GM20000 (cell line): ENCODE measurements at regions not wholly inside any gene's neighbourhood (a gene's known extent, or its start where the extent isn't known, plus 50 kb on each side); places are given as distances from the start of the nearest gene placed in this dataset.

Source experiments
- DNase-seq: peaks from one replicate; pipeline ENCODE4 v3.0.0; 2012; ENCODE audit warnings: low spot score
- TF ChIP-seq, protein P1 (sequence below): IDR thresholded peaks from 2 replicates; pipeline ENCODE4 v1.5.1; 2012; ENCODE audit warnings: mild to moderate bottlenecking, control low read depth; ENCODE audit errors: extremely low read depth, missing control alignments

DNA sequence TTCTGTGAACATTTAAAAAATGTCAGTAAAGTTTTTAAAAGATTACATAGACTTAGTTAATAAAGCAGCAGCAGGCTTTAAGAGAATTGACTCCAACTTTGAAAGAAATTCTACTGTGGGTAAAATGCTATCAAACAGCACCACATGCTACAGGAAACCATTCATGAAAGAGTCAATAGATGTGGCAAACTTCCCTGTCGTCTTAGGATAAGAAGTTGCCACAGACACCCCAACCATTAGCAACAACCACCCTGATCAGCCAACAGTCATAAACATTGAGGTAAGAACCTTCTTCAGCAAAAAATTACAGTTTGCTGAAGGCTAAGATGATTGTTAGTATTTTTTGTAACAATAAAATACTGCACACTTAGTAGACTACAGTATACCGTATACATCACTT, 278.2 kb downstream of the CSNK1G3 start:
- no peak for DNase-seq
- TF ChIP-seq, protein P1, sequence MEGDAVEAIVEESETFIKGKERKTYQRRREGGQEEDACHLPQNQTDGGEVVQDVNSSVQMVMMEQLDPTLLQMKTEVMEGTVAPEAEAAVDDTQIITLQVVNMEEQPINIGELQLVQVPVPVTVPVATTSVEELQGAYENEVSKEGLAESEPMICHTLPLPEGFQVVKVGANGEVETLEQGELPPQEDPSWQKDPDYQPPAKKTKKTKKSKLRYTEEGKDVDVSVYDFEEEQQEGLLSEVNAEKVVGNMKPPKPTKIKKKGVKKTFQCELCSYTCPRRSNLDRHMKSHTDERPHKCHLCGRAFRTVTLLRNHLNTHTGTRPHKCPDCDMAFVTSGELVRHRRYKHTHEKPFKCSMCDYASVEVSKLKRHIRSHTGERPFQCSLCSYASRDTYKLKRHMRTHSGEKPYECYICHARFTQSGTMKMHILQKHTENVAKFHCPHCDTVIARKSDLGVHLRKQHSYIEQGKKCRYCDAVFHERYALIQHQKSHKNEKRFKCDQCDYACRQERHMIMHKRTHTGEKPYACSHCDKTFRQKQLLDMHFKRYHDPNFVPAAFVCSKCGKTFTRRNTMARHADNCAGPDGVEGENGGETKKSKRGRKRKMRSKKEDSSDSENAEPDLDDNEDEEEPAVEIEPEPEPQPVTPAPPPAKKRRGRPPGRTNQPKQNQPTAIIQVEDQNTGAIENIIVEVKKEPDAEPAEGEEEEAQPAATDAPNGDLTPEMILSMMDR: no peak

DNA sequence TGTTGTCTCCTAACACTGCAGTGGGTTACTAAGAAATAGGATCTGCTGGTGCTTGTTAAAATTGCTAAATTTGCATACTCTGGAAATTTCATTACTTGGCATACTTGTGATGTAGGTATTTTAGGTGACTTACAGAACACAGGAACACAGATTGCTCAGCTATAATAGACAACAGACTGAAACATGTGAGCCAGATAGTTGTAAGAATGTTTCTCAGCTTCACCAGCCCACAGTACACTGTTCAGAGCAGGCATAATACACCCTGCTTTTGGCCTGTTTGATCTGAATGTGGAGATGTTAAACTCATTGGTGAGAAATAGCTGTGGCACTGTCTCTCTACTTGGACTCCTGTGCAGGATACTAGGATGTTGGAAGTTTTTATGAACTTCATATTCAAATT, 275.7 kb downstream of the CSNK1G3 start:
- no peak for DNase-seq
- TF ChIP-seq, protein P1: no peak

DNA sequence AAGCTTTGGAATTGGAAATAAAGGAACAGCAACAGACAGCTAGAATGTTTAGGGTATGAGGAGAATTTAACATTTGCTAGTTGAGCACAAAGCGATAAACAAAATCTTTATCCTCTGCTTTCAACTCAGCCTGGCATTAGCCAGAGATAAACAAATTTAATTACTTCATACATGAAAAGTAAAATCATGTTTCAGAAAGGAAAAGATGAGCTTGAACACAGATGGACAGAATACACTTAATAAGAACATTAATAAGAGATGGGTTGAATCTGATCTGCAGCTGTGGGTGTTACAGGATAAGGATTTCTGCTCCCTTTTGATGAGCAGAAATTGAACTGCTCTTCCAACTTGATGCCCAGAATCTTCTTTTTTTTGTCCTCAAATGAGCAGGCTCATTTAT, 275.2 kb downstream of the CSNK1G3 start:
- no peak for DNase-seq
- TF ChIP-seq, protein P1: no peak

DNA sequence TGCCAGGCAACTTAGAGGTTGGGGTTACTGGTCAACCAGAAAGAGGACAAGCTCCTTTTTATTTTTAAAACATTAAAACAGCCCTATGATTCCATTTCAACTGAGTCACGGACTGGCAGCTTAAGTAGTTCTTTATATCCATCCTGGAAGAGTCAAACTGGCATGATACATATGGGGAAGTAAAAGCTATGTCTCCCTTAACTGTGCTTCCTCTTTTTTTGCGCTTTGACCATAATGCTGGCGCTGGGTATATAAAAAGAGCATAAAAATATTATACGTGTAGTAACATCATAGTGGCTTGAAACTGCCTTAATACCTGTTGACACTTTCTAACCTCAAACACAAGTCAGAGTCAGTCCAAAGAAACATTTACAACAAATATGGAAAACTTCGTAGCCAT, 274.4 kb downstream of the CSNK1G3 start:
- TF ChIP-seq, protein P1: no peak

DNA sequence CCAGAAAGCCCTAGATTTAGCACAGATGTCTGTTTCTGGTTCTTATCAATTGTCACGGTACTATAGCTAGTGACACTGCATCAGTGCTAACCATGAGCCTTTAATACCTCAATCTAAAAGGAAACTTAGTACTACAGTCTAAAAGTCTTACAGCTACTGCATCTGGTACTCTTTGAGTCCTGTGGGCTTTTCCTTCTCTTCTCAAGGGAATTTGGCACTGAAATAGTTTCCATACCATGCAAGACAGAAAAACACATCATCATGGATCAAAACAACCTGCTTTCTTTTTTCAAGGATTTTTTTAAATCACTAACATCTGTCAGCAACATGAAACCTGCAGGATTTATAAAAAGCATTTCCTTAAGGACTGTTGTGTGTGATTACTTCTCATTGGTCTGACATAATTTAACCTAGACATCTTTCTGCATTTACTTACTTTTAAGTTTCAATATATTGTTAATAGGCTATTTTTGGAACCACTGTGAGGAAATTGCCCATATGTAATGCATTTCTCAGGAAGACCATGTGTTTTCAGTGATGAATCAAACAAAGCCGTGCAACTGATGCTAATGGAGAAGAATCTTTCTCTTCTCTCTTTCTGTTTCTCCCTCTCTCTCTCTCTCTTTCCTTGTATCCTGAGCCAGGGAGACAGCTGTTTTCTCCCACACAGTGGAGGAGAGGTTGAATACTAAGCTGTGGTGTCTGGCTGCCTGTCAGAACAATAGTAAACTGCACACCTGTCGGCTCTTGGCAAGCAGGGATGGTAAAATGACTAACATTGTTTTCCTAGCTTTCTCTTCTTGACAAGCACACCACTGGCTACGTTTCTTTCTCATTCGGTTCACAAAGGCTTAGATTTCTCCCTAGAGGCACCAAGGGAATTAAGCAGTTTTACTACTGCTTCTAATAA, 273.4 kb downstream of the CSNK1G3 start:
- no peak for DNase-seq
- TF ChIP-seq, protein P1: no peak

More for the DNA sequence above, 274.4 kb downstream of the CSNK1G3 start:
- no peak for DNase-seq

DNA sequence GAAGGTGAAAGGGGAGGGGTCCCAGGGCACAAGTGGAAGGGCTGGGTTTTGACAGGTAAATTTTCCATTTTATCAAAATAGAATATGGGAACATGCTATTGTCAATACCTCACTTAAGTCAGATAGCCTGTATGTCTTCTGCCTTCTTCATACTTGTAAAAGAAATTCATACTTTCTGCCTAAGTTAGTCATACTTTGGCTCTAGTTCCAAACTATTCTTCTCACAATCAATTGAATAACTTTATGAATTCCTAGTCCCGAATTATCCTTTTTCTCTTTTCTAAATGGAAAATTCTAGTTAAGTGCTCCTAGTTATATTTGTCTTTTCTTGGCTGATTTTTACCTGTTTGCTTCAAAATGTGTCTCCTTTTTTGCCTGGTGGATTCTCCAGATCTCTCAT, 271.4 kb downstream of the CSNK1G3 start:
- no peak for DNase-seq

DNA sequence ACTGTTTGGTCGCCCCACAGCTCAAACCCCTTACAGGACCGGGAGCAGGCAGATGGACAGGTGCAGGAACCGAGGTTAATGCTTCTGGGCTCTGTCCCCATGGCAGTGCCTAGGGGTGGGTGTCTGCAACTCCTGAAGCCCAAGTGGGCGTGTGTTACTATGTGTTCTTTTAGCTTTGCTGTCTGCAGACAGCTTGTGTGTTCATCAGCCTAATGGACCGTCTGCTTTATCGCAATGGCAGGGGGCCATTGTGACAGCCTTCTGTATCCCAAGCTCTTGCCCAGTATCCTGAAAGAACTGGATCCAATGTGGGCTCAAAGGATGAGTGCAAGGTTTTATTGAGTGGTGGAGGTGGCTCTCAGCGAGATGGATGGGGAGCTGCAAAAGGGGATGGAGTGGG, 266.7 kb downstream of the CSNK1G3 start:
- DNase-seq: no peak
- TF ChIP-seq, protein P1: no peak

More for the DNA sequence above, 271.4 kb downstream of the CSNK1G3 start:
- TF ChIP-seq, protein P1: no peak
